Ascending aorta (tissue), 2 donors: ENCODE measurements at regions not wholly inside any gene's neighbourhood (a gene's known extent, or its start where the extent isn't known, plus 50 kb on each side); places are given as distances from the start of the nearest gene placed in this dataset.

Experiments used
- DNase-seq, 2 donors: peaks; one replicate each; pipeline ENCODE4 v3.0.0-alpha.2; 2019; ENCODE audit warnings: low spot score in 2 of 2
- H3K27ac ChIP-seq, 2 donors: fragments of 200-600 bp; sonication (generic); one replicate each; pipeline ENCODE4 v1.5.1; 2016 to 2017; ENCODE audit warnings: mild to moderate bottlenecking in 1 of 2
- H3K27me3 ChIP-seq: fragments of 200-600 bp; sonication (generic); one replicate; pipeline ENCODE4 v1.5.1; 2017
- H3K36me3 ChIP-seq, 2 donors: fragments of 200-600 bp; sonication (generic); one replicate each; pipeline ENCODE4 v1.5.1; 2016
- H3K4me1 ChIP-seq, 2 donors: fragments of 200-600 bp; sonication (generic); one replicate each; pipeline ENCODE4 v1.5.1; 2016 to 2017; ENCODE audit warnings: mild to moderate bottlenecking in 1 of 2
- H3K4me3 ChIP-seq, 2 donors: fragments of 200-600 bp; sonication (generic); one replicate each; pipeline ENCODE4 v1.5.1; 2016 to 2017; ENCODE audit warnings: mild to moderate bottlenecking in 1 of 2
- H3K9me3 ChIP-seq, 2 donors: fragments of 200-600 bp; sonication (generic); one replicate each; pipeline ENCODE4 v1.5.1; 2016
- CTCF ChIP-seq, 3 experiments: fragments of 200-600 bp in 2 of 3; fragments of 450-650 bp in 1 of 3; sonication (generic) in 2 of 3; IDR thresholded peaks; one replicate each; pipeline ENCODE4 v1.5.1; 2016 to 2019; ENCODE audit warnings: antibody characterized with exemption in 3 of 3, mild to moderate bottlenecking in 1 of 3, moderate library complexity in 1 of 3
- intact Hi-C: fragments of 100-400 bp; cut with DNase I; formaldehyde crosslinking; loops from one replicate; pipeline ENCODE4 v1.15.1; 2023

GRCh38 chr1:187759825-187760333 lies 931.1 kb downstream of the PLA2G4A start:
- intact Hi-C loops, result no loop called here
- Histone ChIP-seq H3K36me3 (no peaks in the 10 kb centered on the region), H3K4me1 (no peaks in the 10 kb centered on the region), H3K4me3 (no peak overlapping the region), H3K27ac (no peak overlapping the region), H3K27me3 (no peaks in the 10 kb centered on the region), H3K9me3 (no peaks in the 10 kb centered on the region)
- TF ChIP-seq CTCF (IDR thresholded peaks at IDR 0.05), result no peak
- DNase-seq, result no peak

GRCh38 chr1:187762118-187762517 lies 933.4 kb downstream of the PLA2G4A start:
- Histone ChIP-seq H3K4me3 (no peak overlapping the region), H3K9me3 (no peaks in the 10 kb centered on the region), H3K27me3 (no peaks in the 10 kb centered on the region), H3K4me1 (no peaks in the 10 kb centered on the region), H3K27ac (no peak overlapping the region), H3K36me3 (no peaks in the 10 kb centered on the region)
- intact Hi-C loops, result no loop called here
- TF ChIP-seq CTCF (IDR thresholded peaks at IDR 0.05), result no peak
- DNase-seq, result no peak

- Histone ChIP-seq H3K27ac (no peak overlapping the region), H3K27me3 (no peaks in the 10 kb centered on the region), H3K36me3 (no peaks in the 10 kb centered on the region), H3K4me3 (no peak overlapping the region), H3K9me3 (no peaks in the 10 kb centered on the region), H3K4me1 (no peaks in the 10 kb centered on the region)
- no peak for TF ChIP-seq CTCF (IDR thresholded peaks at IDR 0.05)
- DNase-seq, result no peak
- intact Hi-C loops, result no loop called here
Observed at GRCh38 chr1:187763465-187763864, 934.7 kb downstream of the PLA2G4A start.

- Histone ChIP-seq H3K4me3 (no peak overlapping the region), H3K27me3 (no peaks in the 10 kb centered on the region), H3K9me3 (no peaks in the 10 kb centered on the region), H3K27ac (no peak overlapping the region), H3K4me1 (no peaks in the 10 kb centered on the region), H3K36me3 (no peaks in the 10 kb centered on the region)
- DNase-seq, result no peak
- no peak for TF ChIP-seq CTCF (IDR thresholded peaks at IDR 0.05)
- intact Hi-C loops, result no loop called here
Observed at GRCh38 chr1:187763976-187764375, 935.2 kb downstream of the PLA2G4A start.

- Histone ChIP-seq H3K27me3 (no peaks in the 10 kb centered on the region), H3K9me3 (no peaks in the 10 kb centered on the region), H3K4me1 (no peaks in the 10 kb centered on the region), H3K4me3 (no peak overlapping the region), H3K36me3 (no peaks in the 10 kb centered on the region), H3K27ac (no peak overlapping the region)
- no peak for TF ChIP-seq CTCF (IDR thresholded peaks at IDR 0.05)
- no peak for DNase-seq
- intact Hi-C loops, result no loop called here
Observed at GRCh38 chr1:187771396-187771795, 942.6 kb downstream of the PLA2G4A start.

GRCh38 chr1:187773168-187773567 lies 944.4 kb downstream of the PLA2G4A start:
- no peaks in the 10 kb centered on the region for H3K36me3 ChIP-seq
- intact Hi-C loops, result no loop called here
- no peak overlapping the region for H3K4me3 ChIP-seq
- no peak overlapping the region for H3K27ac ChIP-seq
- no peaks in the 10 kb centered on the region for H3K27me3 ChIP-seq
- DNase-seq, result no peak
- TF ChIP-seq CTCF (IDR thresholded peaks at IDR 0.05), result no peak
- no peaks in the 10 kb centered on the region for H3K9me3 ChIP-seq
- no peaks in the 10 kb centered on the region for H3K4me1 ChIP-seq
